Spinal cord (tissue), 9 donors: ENCODE measurements at regions not wholly inside any gene's neighbourhood (a gene's known extent, or its start where the extent isn't known, plus 50 kb on each side); places are given as distances from the start of the nearest gene placed in this dataset.
A peak's percentile ranks its signal among the peaks of the same experiment; 100 is the strongest.
"Not testable (repeated sequence)": the region's sequence is repeated elsewhere in the genome, so short reads cannot be mapped to it uniquely, and the experiment has no call there.

Experiments used
- DNase-seq, 6 donors: peaks; one replicate each; pipeline versions ENCODE4 v3.0.0 to v3.0.0-alpha.2; 2013 to 2015; ENCODE audit warnings: low spot score in 6 of 6, low read depth in 4 of 6
- H3K27ac ChIP-seq: one replicate; pipeline ENCODE4 v1.5.1; 2013; ENCODE audit warnings: low read depth, low read length, control low read depth
- H3K27me3 ChIP-seq: one replicate; pipeline ENCODE4 v1.6.1; 2013; ENCODE audit warnings: low read length; ENCODE audit not compliant: control insufficient read depth, insufficient read depth
- H3K36me3 ChIP-seq: one replicate; pipeline ENCODE4 v1.6.1; 2013; ENCODE audit warnings: low read length; ENCODE audit not compliant: control insufficient read depth, insufficient read depth
- H3K4me1 ChIP-seq: one replicate; pipeline ENCODE4 v1.6.1; 2013; ENCODE audit warnings: low read length; ENCODE audit not compliant: control insufficient read depth, insufficient read depth
- H3K4me3 ChIP-seq: one replicate; pipeline ENCODE4 v1.5.1; 2013; ENCODE audit warnings: low read depth, low read length, control low read depth
- H3K9me3 ChIP-seq: one replicate; pipeline ENCODE4 v1.6.1; 2013; ENCODE audit warnings: low read length; ENCODE audit not compliant: control insufficient read depth, insufficient read depth
- WGBS: methylation state at CpG from one replicate; pipeline ENCODE4 v1.1.5; 2013; ENCODE audit warnings: missing lambda C conversion rate; ENCODE audit not compliant: insufficient coverage; 5-methylcytosine and 5-hydroxymethylcytosine counted together
- donor health status: healthy.

- WGBS, result no CpG with 5 or more reads among the region's 3 CpGs
- H3K9me3 ChIP-seq, result no peaks in the 10 kb centered on the region
- H3K27ac ChIP-seq, result no peak overlapping the region
- DNase-seq, result no peak
- H3K4me3 ChIP-seq, result no peak overlapping the region
- no peaks in the 10 kb centered on the region for H3K36me3 ChIP-seq
- H3K27me3 ChIP-seq, result no peaks in the 10 kb centered on the region
- H3K4me1 ChIP-seq, result no peaks in the 10 kb centered on the region
These were observed 679.9 kb upstream of the RAG2 start for GRCh38 chr11:37277896-37278465.

- no peaks in the 10 kb centered on the region for H3K9me3 ChIP-seq
- DNase-seq, result no peak
- H3K4me3 ChIP-seq, result no peak overlapping the region
- no peaks in the 10 kb centered on the region for H3K4me1 ChIP-seq
- WGBS, result 61% methylated on average over 3 of the region's 4 CpGs
- H3K36me3 ChIP-seq, result no peaks in the 10 kb centered on the region
- H3K27ac ChIP-seq, result no peak overlapping the region
- no peaks in the 10 kb centered on the region for H3K27me3 ChIP-seq
These were observed 666.7 kb upstream of the RAG2 start for GRCh38 chr11:37264783-37265182.

GRCh38 chr11:37264060-37264459 lies 666.0 kb upstream of the RAG2 start:
- Histone ChIP-seq H3K27me3 (no peaks in the 10 kb centered on the region), H3K4me1 (no peaks in the 10 kb centered on the region), H3K36me3 (no peaks in the 10 kb centered on the region), H3K27ac (no peak overlapping the region), H3K9me3 (no peaks in the 10 kb centered on the region), H3K4me3 (no peak overlapping the region)
- 78% methylated on average over 1 of the region's 1 CpG for WGBS
- no peak for DNase-seq

GRCh38 chr11:37263467-37263866 lies 665.4 kb upstream of the RAG2 start:
- not testable (repeated sequence) for H3K27me3 ChIP-seq, DNase-seq, H3K4me1 ChIP-seq, H3K9me3 ChIP-seq, H3K4me3 ChIP-seq, H3K27ac ChIP-seq, H3K36me3 ChIP-seq
- WGBS, result 57% methylated on average over 1 of the region's 9 CpGs

GRCh38 chr11:37259734-37260133 lies 661.7 kb upstream of the RAG2 start:
- H3K4me3 ChIP-seq, result no peak overlapping the region
- no peaks in the 10 kb centered on the region for H3K27me3 ChIP-seq
- H3K27ac ChIP-seq, result no peak overlapping the region
- H3K4me1 ChIP-seq, result no peaks in the 10 kb centered on the region
- H3K9me3 ChIP-seq, result no peaks in the 10 kb centered on the region
- WGBS, result no CpG with 5 or more reads among the region's 3 CpGs
- H3K36me3 ChIP-seq, result no peaks in the 10 kb centered on the region
- no peak for DNase-seq

GRCh38 chr11:37248145-37248544 lies 650.1 kb upstream of the RAG2 start:
- H3K4me3 ChIP-seq, result no peak overlapping the region
- no peak for DNase-seq
- no peaks in the 10 kb centered on the region for H3K36me3 ChIP-seq
- no peaks in the 10 kb centered on the region for H3K4me1 ChIP-seq
- 86% methylated on average over 1 of the region's 2 CpGs for WGBS
- no peak overlapping the region for H3K27ac ChIP-seq
- H3K9me3 ChIP-seq, result no peaks in the 10 kb centered on the region
- H3K27me3 ChIP-seq, result no peaks in the 10 kb centered on the region

GRCh38 chr11:37246092-37246491 lies 648.1 kb upstream of the RAG2 start:
- WGBS, result 92% methylated on average over 7 of the region's 15 CpGs
- DNase-seq, result not testable (repeated sequence)

GRCh38 chr11:37230865-37231264 lies 632.8 kb upstream of the RAG2 start:
- H3K9me3 ChIP-seq, result no peaks in the 10 kb centered on the region
- H3K27ac ChIP-seq, result no peak overlapping the region
- H3K27me3 ChIP-seq, result no peaks in the 10 kb centered on the region
- no peak for DNase-seq
- WGBS, result no CpG with 5 or more reads among the region's 1 CpG
- H3K4me3 ChIP-seq, result no peak overlapping the region
- no peaks in the 10 kb centered on the region for H3K36me3 ChIP-seq
- H3K4me1 ChIP-seq, result no peaks in the 10 kb centered on the region

More at GRCh38 chr11:37246092-37246491, 648.1 kb upstream of the RAG2 start:
- not testable (repeated sequence) for H3K27ac ChIP-seq, H3K4me1 ChIP-seq, H3K9me3 ChIP-seq, H3K36me3 ChIP-seq, H3K4me3 ChIP-seq, H3K27me3 ChIP-seq

GRCh38 chr11:37223962-37224361 lies 625.9 kb upstream of the RAG2 start:
- Histone ChIP-seq H3K27me3 (no peaks in the 10 kb centered on the region), H3K4me1 (no peaks in the 10 kb centered on the region)
- 90% methylated on average over 3 of the region's 4 CpGs for WGBS

GRCh38 chr11:37203006-37203405 lies 605.0 kb upstream of the RAG2 start:
- Histone ChIP-seq H3K9me3 (no peaks in the 10 kb centered on the region), H3K4me1 (no peaks in the 10 kb centered on the region), H3K27ac (no peak overlapping the region), H3K27me3 (no peaks in the 10 kb centered on the region), H3K4me3 (no peak overlapping the region), H3K36me3 (no peaks in the 10 kb centered on the region)
- peak in 2 of 6 donors; percentile 43 to 82 for DNase-seq
- WGBS, result 38% methylated on average over 1 of the region's 5 CpGs

More at GRCh38 chr11:37223962-37224361, 625.9 kb upstream of the RAG2 start:
- Histone ChIP-seq H3K4me3 (no peak overlapping the region), H3K36me3 (no peaks in the 10 kb centered on the region), H3K9me3 (no peaks in the 10 kb centered on the region), H3K27ac (no peak overlapping the region)
- no peak for DNase-seq
